Suprapubic skin (tissue), 3 donors: ENCODE measurements at regions not wholly inside any gene's neighbourhood (a gene's known extent, or its start where the extent isn't known, plus 50 kb on each side); places are given as distances from the start of the nearest gene placed in this dataset.

Experiments
- POLR2A ChIP-seq, 2 donors: fragments of 450-650 bp; IDR thresholded peaks; one replicate each; pipeline ENCODE4 v1.6.1; 2017; ENCODE audit warnings: antibody characterized with exemption in 2 of 2, mild to moderate bottlenecking in 2 of 2, moderate library complexity in 2 of 2
- TF ChIP-seq, protein P1 (sequence below), 2 donors: fragments of 200-600 bp in 1 of 2; fragments of 450-650 bp in 1 of 2; sonication (generic) in 1 of 2; IDR thresholded peaks; one replicate each; pipeline ENCODE4 v1.5.1; 2016 to 2019; ENCODE audit warnings: antibody characterized with exemption in 2 of 2, mild to moderate bottlenecking in 1 of 2, moderate library complexity in 1 of 2

DNA sequence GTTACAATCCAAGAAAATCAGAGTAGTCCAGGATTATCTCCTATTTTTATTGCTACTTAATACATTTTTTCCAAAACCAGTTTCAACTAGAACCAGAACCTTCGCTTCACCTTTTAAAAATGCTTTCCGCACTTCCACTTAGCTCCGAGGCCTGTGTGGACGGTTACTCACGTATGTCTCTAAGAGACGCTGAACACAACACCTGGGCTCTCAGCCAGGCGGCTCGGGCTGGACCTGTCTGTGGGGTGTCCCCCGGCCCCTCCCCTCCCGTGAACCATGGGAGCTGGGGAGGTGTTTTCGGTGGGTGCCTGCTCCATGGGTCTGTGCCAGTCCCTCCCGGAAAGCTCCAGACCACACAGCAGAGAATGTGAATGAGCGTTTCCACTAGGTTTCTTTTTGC lies 223.8 kb downstream of the GLI2 start:
- TF ChIP-seq, protein P1, sequence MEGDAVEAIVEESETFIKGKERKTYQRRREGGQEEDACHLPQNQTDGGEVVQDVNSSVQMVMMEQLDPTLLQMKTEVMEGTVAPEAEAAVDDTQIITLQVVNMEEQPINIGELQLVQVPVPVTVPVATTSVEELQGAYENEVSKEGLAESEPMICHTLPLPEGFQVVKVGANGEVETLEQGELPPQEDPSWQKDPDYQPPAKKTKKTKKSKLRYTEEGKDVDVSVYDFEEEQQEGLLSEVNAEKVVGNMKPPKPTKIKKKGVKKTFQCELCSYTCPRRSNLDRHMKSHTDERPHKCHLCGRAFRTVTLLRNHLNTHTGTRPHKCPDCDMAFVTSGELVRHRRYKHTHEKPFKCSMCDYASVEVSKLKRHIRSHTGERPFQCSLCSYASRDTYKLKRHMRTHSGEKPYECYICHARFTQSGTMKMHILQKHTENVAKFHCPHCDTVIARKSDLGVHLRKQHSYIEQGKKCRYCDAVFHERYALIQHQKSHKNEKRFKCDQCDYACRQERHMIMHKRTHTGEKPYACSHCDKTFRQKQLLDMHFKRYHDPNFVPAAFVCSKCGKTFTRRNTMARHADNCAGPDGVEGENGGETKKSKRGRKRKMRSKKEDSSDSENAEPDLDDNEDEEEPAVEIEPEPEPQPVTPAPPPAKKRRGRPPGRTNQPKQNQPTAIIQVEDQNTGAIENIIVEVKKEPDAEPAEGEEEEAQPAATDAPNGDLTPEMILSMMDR (IDR thresholded peaks at IDR 0.05): no peak
- TF ChIP-seq POLR2A (IDR thresholded peaks at IDR 0.05): no peak
